ENCODE measurements at regions not wholly inside any gene's neighbourhood (a gene's known extent, or its start where the extent isn't known, plus 50 kb on each side); places are given as distances from the start of the nearest gene placed in this dataset.

DNA sequence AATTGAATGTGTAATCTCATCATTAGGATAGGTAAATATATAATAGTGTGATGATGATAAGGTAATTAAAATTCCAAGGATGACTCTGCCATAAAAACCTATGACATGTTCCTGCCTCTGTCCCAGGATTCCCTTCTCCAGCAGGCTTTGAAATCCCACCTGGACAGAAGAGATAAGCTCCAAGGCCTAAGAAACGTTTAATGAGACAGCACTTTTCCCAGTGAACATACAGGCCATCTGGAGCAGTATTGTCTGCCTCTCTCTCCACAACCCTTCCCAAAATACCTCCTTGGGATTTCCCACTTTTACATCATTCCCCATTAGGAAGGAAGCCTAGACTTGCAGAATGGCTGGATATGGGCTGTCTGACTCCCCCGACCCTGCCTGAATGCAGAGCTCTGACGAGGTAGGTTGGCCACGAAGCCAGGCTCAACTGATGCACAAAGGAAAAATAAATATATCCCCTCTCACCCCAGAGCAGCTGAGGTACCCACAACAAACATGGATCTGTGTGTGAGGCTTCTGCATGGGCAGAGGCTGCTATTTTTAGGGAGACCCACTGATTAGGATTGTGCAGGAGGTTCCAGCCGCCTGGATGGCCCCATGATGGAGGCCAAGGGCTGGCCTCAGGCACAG lies 71.0 kb downstream of the TMPRSS5 start:
- DNase-seq (no peak), ATAC-seq (no peak)

DNA sequence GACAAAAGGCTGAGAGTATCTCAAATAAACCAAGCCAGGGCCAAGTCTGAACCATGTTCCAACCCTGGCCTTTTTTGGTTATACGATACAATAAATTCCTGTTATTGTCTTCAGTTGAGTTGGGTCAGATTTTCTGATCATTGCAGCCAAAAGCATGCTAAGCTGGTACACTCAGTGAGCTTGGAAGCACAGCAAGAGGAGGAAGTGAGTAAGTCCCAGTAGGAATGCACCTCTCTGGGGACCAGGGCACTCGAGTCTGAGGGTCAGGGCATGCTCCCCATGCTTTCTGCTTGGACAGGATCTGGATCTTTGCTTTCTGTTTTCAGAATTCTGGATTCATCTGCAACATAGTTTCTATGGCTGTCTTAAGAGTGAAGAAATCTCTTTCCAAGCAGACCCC lies 73.1 kb downstream of the TMPRSS5 start:
- ATAC-seq: no peak
- DNase-seq: no peak

DNA sequence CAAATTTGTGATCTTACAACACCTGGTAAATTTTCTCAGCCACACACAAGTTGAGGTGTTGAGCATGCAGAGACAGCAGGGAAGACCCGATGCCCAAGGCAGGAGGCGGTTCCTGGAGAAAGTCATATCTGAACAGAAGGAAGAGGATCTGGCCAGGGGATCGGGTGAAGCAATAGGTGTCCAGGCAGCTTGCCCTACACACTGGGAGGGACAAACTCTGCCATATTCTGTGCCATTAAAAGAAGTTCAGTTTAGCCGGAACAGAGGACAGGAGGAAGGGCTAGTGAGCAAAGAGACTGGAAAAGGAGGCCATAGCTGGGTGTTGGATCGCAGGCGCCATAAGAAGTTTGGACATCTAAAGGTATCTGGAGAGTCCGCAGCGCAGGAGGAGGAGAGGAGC lies 76.5 kb downstream of the TMPRSS5 start:
- DNase-seq (no peak), ATAC-seq (no peak)

DNA sequence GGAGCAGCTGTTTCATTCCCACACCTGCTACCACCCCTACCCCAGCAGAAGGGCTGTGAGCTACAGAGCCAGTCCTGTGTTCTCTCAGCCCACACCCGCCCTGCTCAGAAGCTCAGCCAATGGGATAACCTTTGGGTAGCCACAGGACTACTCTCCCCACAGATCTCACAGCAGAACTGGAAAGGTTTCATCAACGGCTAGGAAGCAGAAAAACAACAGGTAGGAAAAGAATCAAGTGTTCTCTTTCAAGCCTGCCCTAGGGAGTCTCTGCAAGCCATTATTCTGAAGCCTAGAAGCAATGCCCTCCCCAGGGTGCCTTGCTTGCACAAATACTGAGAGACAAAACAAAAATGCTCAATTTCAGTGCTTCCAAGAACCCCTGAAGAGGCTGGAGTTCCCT lies 77.2 kb downstream of the TMPRSS5 start:
- DNase-seq (no peak), ATAC-seq (no peak)

DNA sequence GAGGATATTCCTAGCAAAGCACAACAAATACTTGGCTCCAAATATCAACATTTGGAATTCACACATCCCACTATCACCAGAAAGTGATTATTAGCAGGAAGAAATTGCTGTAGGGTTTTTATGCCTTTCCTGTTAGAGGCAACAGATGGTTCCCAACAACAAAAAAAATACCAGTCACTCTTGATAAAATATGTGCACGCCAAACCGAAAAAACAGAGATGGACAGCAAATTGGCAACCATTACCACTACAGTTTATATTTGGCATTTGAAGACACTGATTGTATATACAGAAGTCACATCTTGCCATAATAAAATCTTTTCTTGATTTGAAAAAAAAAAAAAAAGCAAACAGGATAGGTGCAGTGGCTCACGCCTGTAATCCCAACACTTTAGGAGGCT lies 78.2 kb downstream of the TMPRSS5 start:
- ATAC-seq (no peak), DNase-seq (no peak)

DNA sequence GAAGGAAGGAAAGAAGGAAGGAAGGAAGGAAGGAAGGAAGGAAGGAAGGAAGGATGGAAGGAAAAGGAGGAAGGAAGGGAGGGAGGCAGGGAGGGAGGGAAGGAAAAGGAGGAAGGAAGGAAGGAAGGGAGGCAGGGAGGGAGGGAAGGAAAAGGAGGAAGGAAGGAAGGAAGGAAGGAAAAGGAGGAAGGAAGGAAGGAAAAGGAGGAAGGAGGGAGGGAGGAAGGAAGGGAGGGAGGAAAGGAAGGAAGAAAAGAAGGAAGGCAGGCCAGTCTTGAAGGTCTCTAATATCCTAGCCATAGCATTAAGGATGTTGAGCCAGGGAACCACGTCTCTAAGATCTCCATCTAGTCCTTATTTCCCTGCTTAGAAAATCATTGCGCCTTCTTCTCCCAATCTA lies 78.8 kb downstream of the TMPRSS5 start:
- ATAC-seq: no peak
- no peak for DNase-seq

DNA sequence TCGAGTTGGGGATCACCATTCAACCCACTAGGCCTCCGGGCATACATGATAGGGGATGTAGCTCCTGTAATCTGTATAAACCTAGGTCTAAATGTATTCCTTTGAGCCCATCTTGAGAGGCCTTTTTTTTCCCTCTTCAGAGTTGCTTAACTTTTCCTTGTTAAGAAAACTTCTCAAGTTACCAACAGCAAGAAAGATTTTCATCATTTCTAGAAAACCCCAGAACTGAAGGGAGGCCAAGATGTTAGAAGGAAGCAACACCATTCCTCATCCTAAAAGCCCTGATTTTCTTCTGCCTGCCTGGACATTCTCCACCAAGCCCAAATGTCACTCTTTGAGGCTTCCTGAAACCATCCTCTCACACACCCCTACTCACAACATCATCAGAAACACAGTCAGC lies 79.4 kb downstream of the TMPRSS5 start:
- ATAC-seq: no peak

DNA sequence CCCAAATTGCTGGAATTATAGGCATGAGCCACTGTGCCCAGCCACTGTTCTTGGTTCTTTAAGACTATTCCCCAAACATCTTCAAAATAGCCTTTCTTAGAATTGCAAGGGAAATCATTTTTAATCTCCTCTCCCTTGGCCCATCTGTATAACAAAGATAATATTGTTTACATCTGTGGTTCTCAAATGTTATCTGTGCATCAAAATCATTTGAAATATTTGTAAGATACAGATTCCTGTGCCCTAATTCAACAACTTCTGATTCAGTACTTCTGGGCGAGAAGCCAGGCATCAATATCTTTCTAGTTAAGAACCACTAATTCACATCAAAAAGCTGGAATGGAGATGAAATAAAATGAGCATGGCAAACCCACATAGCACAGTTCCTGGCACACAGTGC lies 83.0 kb downstream of the TMPRSS5 start:
- DNase-seq (no peak), ATAC-seq (no peak)

More for the DNA sequence above, 79.4 kb downstream of the TMPRSS5 start:
- no peak for DNase-seq

DNA sequence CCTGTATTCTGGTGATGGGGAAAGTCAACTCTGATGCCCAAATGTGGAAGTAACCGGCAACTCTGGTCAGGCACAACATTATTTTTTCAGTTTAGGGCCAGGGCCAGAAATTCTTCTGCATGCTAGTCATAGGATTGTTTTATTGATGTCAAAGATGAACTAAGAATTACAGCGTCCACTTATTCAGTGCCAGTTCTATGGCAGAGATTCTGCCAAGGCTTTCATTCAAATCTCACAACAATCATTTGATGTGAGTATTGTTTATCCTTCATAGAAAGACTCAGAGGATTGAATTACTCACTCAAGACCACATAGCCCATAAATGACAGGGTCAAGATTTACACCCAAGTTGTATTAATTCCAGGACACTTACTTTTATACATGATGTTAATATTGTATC lies 87.7 kb downstream of the TMPRSS5 start:
- ATAC-seq (no peak), DNase-seq (no peak)

DNA sequence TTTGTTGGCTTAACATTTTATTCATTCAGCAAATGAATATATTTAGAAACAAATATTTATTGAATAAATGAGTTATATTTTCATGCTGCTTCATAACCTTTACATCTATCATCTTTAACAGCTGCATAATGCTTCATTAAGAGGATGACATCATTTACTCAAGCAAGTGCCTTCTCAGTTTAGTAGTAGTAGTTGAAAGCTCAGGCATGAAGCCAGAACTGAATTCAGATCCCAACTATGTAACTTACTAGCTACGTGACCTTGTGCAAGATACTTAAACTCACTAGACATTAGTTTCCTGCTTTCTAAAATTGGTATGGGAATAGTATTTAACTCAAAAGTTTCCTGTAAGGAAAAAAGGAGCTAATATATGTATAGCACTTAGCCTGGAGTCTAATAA lies 90.3 kb downstream of the TMPRSS5 start:
- DNase-seq (no peak), ATAC-seq (no peak)

DNA sequence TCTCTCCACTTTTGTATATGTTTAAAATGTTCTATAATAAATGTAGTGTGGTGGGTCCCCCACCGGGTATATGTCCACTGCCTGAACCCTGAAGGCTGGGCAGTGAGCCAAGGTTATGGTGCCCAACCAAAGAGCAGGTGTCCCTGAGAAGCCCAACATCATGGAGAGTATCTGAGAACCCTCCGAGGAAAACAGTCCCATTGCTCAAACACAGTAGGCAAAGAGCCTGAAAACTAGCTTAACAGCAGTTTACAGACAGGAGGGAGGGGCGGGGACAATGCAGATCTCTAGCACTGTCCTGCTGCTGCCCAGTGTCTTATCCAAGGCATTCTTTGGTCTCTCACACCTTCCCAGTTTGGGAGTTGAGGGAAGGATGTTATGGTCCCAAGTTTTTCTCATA lies 91.0 kb downstream of the TMPRSS5 start:
- no peak for DNase-seq
- no peak for ATAC-seq

DNA sequence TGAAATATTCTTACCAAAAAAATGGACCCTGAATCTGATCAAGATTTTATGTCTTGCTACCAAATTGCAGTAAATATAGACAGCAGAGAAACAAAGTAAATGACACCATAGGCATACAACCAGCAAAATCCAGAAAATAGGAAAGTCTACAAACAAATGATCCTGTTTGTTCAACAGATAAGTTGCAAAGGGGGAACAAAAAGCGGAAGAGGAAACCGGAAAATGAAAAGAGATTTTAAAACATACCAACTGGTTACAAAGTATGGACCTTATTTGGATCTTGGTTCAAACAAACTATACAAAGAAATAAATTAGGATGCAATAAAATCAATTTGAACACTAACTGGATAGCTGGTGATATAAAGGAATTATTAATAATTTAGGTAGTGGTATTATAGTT lies 92.0 kb downstream of the TMPRSS5 start:
- no peak for ATAC-seq
- no peak for DNase-seq

DNA sequence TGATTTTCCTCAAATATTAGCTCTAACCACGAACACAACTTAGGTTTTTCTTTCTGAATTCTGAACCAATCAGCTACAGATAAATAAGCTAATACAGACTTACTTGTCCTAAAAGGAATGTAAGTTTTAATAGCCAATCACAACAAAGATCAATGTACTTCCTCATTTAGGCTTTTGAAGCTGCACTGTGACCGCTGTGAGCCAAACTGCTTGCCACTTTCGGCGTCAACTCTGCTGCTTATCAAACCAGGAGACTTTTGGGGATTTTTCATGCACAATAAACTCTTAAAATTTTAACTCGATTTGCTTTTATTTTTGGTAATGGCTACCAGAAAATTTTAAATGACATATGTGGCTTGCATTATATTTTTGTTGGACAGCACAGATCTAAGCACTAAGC lies 92.5 kb downstream of the TMPRSS5 start:
- DNase-seq (no peak), ATAC-seq (no peak)

DNA sequence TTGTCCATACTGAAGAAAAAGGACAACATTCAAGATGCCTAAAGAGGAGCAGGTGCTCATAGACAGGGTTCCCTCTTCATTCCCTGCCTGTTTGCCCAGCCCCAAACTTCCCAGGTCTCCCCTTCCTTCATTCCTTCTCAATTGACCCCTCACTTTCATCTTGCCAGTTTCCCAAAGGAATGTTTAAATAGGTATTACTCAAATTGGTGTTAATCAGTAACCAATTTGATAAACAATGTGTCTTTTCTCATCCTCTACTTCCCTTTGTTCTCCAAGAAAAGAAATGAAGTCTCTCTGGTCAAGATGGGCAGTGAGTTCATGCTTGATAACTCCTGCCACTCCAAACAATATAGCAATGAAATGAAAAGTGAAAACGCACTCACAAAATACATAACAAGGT lies 101.9 kb downstream of the TMPRSS5 start:
- ATAC-seq (no peak), DNase-seq (no peak)

DNA sequence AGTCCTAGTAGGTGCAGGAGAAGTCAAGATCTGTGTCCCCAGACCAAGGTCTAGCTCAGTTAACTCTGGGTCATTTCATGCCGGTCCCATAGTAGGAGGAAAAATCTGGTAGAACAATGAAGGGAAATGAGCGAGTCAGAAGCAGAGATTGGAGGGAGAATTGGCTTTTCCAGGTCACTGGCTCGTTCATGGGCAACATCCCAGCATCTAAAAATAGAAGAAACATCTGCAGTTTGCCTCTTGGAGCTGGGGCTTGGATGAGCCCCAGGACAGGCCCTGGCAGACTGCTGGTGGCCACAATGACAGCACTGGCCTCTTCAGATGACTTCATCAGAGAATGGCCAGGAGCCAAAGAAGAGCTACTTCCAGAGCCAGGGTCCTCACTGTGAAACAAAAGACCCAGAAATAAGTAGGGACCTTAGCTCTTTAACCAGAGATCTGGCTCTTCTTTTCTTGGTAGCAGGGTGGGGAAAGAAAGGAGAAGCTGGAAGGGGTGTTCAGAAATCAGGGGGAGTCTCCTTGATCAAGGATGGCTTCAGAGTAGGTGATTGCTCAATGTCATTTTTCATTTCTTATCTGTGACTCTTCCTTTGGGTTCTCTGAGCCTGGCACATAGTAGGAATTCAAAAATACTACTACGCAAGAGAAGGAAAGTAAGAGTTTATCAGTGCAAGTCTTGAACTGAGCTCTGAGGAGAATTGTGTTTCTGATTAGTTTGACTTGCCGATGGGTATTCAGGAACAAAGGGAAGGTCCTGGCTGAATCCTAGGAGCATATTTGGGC lies 102.6 kb downstream of the TMPRSS5 start:
- DNase-seq: no peak

DNA sequence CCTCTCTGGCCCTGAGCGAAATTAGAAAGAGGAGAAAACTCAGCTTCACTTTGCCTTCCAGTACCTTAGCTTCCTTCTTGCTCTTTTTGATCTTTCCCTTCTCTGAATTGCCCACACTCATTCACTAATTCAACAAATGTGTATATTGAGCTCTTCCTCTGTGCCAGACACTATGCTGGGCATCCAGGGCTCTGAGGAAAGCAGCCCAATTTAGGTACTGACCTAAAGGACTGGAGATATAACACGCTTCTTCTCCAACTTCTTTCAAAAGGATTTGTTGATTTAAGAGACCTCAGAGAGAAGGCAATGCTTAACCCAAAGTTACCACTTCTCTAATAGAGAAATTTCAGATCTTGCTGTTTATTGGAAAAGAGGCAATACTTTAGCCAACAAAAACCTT lies 103.6 kb downstream of the TMPRSS5 start:
- ATAC-seq (no peak), DNase-seq (no peak)

More for the DNA sequence above, 102.6 kb downstream of the TMPRSS5 start:
- ATAC-seq: no peak

DNA sequence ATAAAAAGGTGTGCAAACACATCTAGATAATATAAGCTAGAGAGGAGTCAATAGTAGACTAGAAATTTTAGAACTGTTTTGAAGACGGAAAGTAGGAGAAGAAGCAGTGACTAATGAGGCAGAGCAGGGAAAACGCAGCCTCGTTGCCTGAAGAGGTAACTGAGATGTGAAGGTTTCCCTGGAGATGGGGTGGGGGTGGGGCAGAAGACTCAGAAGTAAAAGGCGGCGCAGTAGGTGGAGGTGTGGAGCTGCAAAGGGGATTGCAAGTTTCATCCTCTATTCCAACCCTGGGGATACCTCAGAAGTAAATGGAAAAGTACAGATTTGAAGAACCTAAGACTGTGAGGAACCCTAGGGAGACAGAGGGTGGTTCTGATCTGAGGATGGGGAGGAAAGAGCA lies 109.5 kb downstream of the TMPRSS5 start:
- no peak for ATAC-seq
- no peak for DNase-seq

DNA sequence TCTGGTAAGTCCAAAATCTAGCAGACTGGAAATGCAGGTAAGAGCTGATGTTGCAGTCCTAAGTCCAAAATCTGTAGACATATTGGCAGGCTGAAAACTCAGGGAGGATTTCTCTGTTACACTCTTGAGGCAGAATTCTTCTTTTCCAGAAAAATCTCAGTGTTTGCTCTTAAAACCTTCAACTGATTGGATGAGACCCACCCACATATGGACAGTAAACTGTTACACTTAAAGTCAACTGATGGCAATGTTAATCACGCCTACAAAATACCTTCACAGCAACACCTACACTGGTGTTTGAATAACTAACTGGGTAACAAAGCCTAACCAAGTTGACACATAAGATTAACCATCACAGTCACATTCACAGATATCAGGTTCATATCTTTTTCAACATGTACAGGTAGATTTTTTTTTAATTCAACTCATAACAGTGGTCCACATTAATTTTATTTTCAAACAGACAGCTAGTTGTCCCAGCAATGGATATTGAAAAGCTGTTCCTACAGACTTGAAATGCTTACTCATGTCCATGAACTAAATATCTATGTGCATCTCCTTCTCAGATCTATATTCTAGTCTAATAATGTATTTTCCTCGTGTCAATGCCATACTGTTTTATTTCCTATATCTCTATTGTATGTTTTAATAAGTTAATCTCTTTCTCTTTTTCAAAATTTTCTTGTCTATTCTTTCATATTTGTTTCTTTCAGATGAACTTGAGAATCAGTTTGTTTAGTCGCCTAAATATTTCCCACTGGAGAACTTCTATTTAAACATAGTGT lies 110.1 kb downstream of the TMPRSS5 start:
- no peak for DNase-seq
- ATAC-seq: no peak

DNA sequence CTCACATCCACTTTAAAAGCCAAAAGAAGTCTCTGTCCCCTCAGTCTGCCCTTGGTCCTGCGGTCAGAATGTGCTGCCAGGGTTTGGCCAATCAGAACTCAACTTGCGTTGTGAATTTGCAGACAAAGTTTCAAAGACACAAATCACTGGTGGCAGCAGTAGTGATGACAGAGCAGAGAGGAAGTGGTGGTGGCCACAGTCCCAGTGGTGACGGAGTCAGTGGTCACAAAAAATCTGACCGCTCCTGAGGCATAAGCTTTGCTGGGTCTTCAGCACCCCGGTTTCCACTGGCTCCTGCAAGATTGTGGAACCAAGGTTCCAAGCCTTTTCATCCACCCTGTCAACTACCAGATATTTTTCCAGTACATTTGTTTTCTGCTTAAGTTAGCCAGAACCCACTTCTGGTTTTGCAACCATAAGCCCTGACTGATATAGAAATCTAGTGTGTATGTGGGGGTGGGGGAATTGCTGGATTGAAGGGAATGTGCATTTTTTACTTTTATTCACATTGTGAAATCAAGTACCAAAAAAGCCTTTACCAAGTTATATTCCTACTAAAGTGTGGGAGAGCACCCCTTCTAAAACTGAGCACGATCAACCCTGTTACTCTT lies 112.3 kb downstream of the TMPRSS5 start:
- peak; percentile 78 for ATAC-seq
- DNase-seq: peak; percentile 27

DNA sequence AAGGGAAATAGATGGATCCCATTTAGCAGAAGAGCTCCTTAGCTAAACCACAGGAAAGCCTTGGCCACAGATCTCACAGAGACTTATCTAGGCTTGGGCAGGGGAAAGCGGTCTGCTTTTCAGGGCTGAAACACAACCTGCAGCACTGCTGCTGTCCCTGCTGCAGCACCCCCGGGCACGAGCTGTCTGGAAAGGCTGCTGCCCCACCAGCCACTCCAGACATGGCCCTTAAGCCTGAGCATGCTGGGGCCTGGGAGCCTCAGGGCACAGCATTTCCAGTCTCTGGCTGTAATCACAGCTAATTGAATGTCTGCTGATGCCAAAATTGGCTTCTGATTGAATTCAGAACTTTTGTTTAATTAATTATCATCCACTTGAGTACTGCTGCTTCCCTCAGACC lies 115.0 kb downstream of the TMPRSS5 start:
- ATAC-seq (no peak), DNase-seq (no peak)

DNA sequence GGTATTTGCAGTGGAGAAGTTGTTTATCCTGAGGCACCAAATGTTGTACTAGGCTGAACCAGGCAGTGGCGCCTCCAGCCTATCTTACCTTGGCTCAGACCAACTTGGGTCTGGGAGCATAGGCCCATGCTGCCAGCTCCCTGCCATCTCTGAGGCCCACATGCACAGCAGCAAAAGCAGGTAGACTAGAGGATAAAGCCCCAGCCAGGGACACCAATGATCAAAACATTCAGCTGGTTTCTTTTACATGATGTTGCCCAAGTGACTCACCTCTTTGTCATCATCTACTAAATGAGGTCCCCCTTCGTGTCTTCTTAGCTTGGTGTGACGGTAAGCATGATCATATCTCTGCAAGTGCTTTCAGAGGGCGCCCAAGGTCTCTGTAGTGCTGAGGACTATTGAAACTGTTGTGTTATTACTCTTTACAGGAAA lies 112.1 kb upstream of the DRD2 start:
- ATAC-seq: peak; percentile 95
- peak; percentile 9 for DNase-seq

DNA sequence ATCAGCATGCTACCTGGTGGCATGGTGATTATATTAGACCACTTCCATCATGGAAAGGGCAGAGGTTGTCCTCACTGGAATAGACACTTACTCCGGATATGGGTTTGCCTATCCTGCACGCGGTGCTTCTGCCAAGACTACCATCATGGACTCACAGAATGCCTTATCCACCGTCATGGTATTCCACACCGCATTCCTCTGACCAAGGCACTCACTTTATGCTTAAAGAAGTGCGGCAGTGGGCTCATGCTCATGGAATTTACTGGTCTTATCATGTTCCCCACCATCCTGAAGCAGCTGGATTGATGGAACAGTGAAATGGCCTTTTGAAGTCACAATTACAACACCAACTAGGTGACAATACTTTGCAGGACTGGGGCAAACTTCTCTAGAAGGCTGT lies 109.2 kb upstream of the DRD2 start:
- DNase-seq: no peak

DNA sequence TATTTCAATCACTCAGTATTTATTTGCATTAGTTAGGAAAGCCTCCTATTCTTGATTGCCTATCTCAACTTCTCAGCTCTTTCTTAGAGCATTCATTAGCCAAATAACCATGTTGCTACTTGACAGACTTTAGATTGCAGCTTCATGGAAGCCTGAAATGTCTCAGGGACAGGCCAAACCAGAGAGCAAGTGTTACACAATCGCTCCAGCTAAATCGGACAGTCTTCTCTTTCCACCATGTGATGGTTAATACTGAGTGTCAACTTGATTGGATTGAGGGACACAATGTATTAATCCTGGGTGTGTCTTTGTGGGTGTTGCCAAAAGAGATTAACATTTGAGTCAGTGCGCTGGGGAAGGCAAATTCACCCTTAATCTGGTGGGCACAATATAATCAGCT lies 106.5 kb upstream of the DRD2 start:
- ATAC-seq: no peak
- no peak for DNase-seq

More for the DNA sequence above, 109.2 kb upstream of the DRD2 start:
- no peak for ATAC-seq

Measured in stimulated activated naive CD8-positive, alpha-beta T cell treated with anti-CD3 and anti-CD28 coated beads, Interleukin-15, Interleukin-2, amounts not matched to agents 100 U/mL and 50 U/mL, for 24 hours (primary cell).